ENCODE measurements at regions not wholly inside any gene's neighbourhood (a gene's known extent, or its start where the extent isn't known, plus 50 kb on each side); places are given as distances from the start of the nearest gene placed in this dataset.

- DNase-seq = no peak
- ATAC-seq (ENCODE audit: poor library complexity) = no peak
- no peaks in the 10 kb centered on the region for H3K36me3 Mint-ChIP-seq (ENCODE audit: low read depth)
- TF ChIP-seq, protein P1, sequence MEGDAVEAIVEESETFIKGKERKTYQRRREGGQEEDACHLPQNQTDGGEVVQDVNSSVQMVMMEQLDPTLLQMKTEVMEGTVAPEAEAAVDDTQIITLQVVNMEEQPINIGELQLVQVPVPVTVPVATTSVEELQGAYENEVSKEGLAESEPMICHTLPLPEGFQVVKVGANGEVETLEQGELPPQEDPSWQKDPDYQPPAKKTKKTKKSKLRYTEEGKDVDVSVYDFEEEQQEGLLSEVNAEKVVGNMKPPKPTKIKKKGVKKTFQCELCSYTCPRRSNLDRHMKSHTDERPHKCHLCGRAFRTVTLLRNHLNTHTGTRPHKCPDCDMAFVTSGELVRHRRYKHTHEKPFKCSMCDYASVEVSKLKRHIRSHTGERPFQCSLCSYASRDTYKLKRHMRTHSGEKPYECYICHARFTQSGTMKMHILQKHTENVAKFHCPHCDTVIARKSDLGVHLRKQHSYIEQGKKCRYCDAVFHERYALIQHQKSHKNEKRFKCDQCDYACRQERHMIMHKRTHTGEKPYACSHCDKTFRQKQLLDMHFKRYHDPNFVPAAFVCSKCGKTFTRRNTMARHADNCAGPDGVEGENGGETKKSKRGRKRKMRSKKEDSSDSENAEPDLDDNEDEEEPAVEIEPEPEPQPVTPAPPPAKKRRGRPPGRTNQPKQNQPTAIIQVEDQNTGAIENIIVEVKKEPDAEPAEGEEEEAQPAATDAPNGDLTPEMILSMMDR (IDR thresholded peaks at IDR 0.05) = no peak
- no peaks in the 10 kb centered on the region for H3K4me1 Mint-ChIP-seq (ENCODE audit: low read depth)
- H3K4me3 ChIP-seq (ENCODE audit: low read length) = no peak overlapping the region
- POLR2A ChIA-PET = no interaction called here
- H3K4me1 ChIP-seq (ENCODE audit: insufficient read depth, low read length) = no peaks in the 10 kb centered on the region
- H3K36me3 ChIP-seq (ENCODE audit: insufficient read depth, low read length) = no peaks in the 10 kb centered on the region
- H3K27ac Mint-ChIP-seq = no peak overlapping the region
- CTCF ChIA-PET = interaction anchor here (0.6 kb wide), 1 partner anchor 1758 kb away, joined by 4 read pairs; no protein-coding TSS in a partner anchor
- H3K9me3 Mint-ChIP-seq = no peaks in the 10 kb centered on the region
- no peaks in the 10 kb centered on the region for H3K9me3 ChIP-seq (ENCODE audit: control insufficient read depth in 1 of 2, insufficient read depth in 1 of 2, low read length in 2 of 2)
- no peaks in the 10 kb centered on the region for H3K27me3 ChIP-seq (ENCODE audit: control insufficient read depth in 1 of 2, insufficient read depth in 2 of 2, low read length in 2 of 2)
- H3K27me3 Mint-ChIP-seq = no peaks in the 10 kb centered on the region
- no peak overlapping the region for H3K27ac ChIP-seq (ENCODE audit: low read depth in 1 of 2, low read length in 2 of 2)
- intact Hi-C loops (cut with DNase I, micrococcal nuclease) = no loop called here
- H3K4me3 Mint-ChIP-seq = no peak overlapping the region
Measured at GRCh38 chr9:71624728-71625127, 143.6 kb downstream of the CEMIP2 start.

DNA sequence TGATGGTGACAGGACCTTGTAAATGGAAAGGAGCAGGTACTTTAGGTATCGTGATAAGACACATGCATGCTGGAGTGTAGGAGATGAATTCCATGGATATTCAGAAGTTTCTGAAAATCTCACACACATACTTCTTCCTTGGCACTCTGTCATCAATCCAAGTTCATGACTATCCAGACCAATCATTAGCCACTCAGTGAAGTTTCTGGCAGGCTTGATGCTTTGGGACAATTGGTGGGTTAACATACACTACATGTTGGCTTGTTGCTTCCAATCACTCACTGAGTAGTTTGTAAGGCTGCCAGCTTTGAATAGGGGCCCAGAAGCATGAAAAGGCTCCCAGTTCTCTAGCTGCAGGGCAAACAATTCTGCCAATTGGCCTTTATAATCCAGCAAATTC lies 147.6 kb downstream of the CEMIP2 start:
- Mint-ChIP-seq H3K9me3 (peaks cover 4% of the 10 kb centered on the region), H3K27ac (no peak overlapping the region), H3K4me1 (ENCODE audit: low read depth) (no peaks in the 10 kb centered on the region), H3K27me3 (no peaks in the 10 kb centered on the region), H3K36me3 (ENCODE audit: low read depth) (no peaks in the 10 kb centered on the region), H3K4me3 (no peak overlapping the region)
- Histone ChIP-seq H3K4me3 (ENCODE audit: low read length) (no peak overlapping the region), H3K36me3 (ENCODE audit: insufficient read depth, low read length) (no peaks in the 10 kb centered on the region), H3K27ac (ENCODE audit: low read depth in 1 of 2, low read length in 2 of 2) (no peak overlapping the region), H3K4me1 (ENCODE audit: insufficient read depth, low read length) (no peaks in the 10 kb centered on the region), H3K9me3 (ENCODE audit: control insufficient read depth in 1 of 2, insufficient read depth in 1 of 2, low read length in 2 of 2) (no peaks in the 10 kb centered on the region), H3K27me3 (ENCODE audit: control insufficient read depth in 1 of 2, insufficient read depth in 2 of 2, low read length in 2 of 2) (no peaks in the 10 kb centered on the region)
- DNase-seq (no peak), ATAC-seq (ENCODE audit: poor library complexity) (no peak)
- CTCF ChIA-PET = interaction anchor here (0.8 kb wide), 1 partner anchor 404 kb away, joined by 3 read pairs; no protein-coding TSS in a partner anchor
- intact Hi-C loops (cut with DNase I, micrococcal nuclease) = no loop called here
- TF ChIP-seq, protein P1 (IDR thresholded peaks at IDR 0.05) = no peak
- POLR2A ChIA-PET = no interaction called here

GRCh38 chr9:71620331-71620730 lies 148.0 kb downstream of the CEMIP2 start:
- Histone ChIP-seq H3K9me3 (ENCODE audit: control insufficient read depth in 1 of 2, insufficient read depth in 1 of 2, low read length in 2 of 2) (no peaks in the 10 kb centered on the region), H3K27ac (ENCODE audit: low read depth in 1 of 2, low read length in 2 of 2) (no peak overlapping the region), H3K4me3 (ENCODE audit: low read length) (no peak overlapping the region), H3K4me1 (ENCODE audit: insufficient read depth, low read length) (no peaks in the 10 kb centered on the region), H3K36me3 (ENCODE audit: insufficient read depth, low read length) (no peaks in the 10 kb centered on the region), H3K27me3 (ENCODE audit: control insufficient read depth in 1 of 2, insufficient read depth in 2 of 2, low read length in 2 of 2) (no peaks in the 10 kb centered on the region)
- no peaks in the 10 kb centered on the region for H3K4me1 Mint-ChIP-seq (ENCODE audit: low read depth)
- intact Hi-C loops (cut with DNase I, micrococcal nuclease) = no loop called here
- POLR2A ChIA-PET = no interaction called here
- no peak overlapping the region for H3K27ac Mint-ChIP-seq
- CTCF ChIA-PET = interaction anchor here (0.8 kb wide), 1 partner anchor 405 kb away, joined by 3 read pairs; no protein-coding TSS in a partner anchor
- no peak for ATAC-seq (ENCODE audit: poor library complexity)
- no peaks in the 10 kb centered on the region for H3K36me3 Mint-ChIP-seq (ENCODE audit: low read depth)
- DNase-seq = no peak
- H3K4me3 Mint-ChIP-seq = no peak overlapping the region
- TF ChIP-seq, protein P1 (IDR thresholded peaks at IDR 0.05) = no peak
- H3K9me3 Mint-ChIP-seq = peaks cover 4% of the 10 kb centered on the region
- no peaks in the 10 kb centered on the region for H3K27me3 Mint-ChIP-seq

All from CD4-positive, alpha-beta T cell (primary cell).